Esophagus (tissue), 2 donors: ENCODE measurements at regions not wholly inside any gene's neighbourhood (a gene's known extent, or its start where the extent isn't known, plus 50 kb on each side); places are given as distances from the start of the nearest gene placed in this dataset.

ENCODE experiments used
- H3K27ac ChIP-seq, 2 donors: one replicate each; pipeline ENCODE4 v1.5.1; 2013; ENCODE audit warnings: low read depth in 2 of 2, mild to moderate bottlenecking in 2 of 2, inconsistent platforms in 1 of 2, low read length in 1 of 2, moderate library complexity in 1 of 2
- H3K27me3 ChIP-seq, 2 donors: one replicate each; pipeline ENCODE4 v1.6.1; 2013; ENCODE audit warnings: low read length in 2 of 2, control low read depth in 1 of 2, mild to moderate bottlenecking in 1 of 2; ENCODE audit not compliant: insufficient read depth in 2 of 2, control insufficient read depth in 1 of 2
- H3K36me3 ChIP-seq, 2 donors: one replicate each; pipeline ENCODE4 v1.6.1; 2013; ENCODE audit warnings: low read length in 1 of 2; ENCODE audit not compliant: control insufficient read depth in 2 of 2, insufficient read depth in 2 of 2
- H3K4me1 ChIP-seq, 2 donors: one replicate each; pipeline ENCODE4 v1.6.1; 2013; ENCODE audit warnings: low read length in 1 of 2; ENCODE audit not compliant: control insufficient read depth in 2 of 2, insufficient read depth in 2 of 2
- H3K4me3 ChIP-seq, 2 donors: one replicate each; pipeline ENCODE4 v1.5.1; 2013; ENCODE audit warnings: low read length in 2 of 2, mild to moderate bottlenecking in 2 of 2, low read depth in 1 of 2, moderate library complexity in 1 of 2
- H3K9me3 ChIP-seq, 2 donors: one replicate each; pipeline ENCODE4 v1.6.1; 2013; ENCODE audit warnings: mild to moderate bottlenecking in 2 of 2, low read depth in 1 of 2, low read length in 1 of 2, moderate library complexity in 1 of 2; ENCODE audit not compliant: control insufficient read depth in 2 of 2, insufficient read depth in 1 of 2
- WGBS, 2 donors: extraction: QIAGEN DNeasy Blood & Tissue Kit; methylation state at CpG; one replicate each; pipeline ENCODE4 v1.1.7; 2013; 5-methylcytosine and 5-hydroxymethylcytosine counted together
- donor health status: healthy with polysubstance abuse.
- donor health status: Bipolar disorder and iron deficiency.

DNA sequence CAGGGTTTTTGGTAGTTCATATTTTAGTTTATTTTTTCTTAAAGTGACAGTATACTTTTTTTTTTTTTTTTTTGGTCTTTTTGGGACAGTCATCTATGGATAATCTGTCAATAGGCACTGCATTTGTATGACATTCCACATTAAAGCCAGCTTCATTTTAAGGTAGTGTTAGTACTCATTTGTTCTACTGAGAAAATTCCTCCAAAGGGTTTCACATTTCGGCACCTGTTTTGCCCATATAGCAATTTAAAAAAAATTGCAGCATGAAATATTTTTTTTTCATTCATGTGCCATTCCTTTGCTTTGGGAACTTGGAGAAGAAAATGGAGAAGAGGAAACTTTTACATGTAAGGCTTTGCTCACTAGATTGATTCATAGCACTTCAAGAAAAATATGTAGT, 276.3 kb upstream of the TCF4 start:
- no peak overlapping the region for H3K27ac ChIP-seq
- H3K36me3 ChIP-seq: no peaks in the 10 kb centered on the region
- H3K9me3 ChIP-seq: no peaks in the 10 kb centered on the region
- H3K4me3 ChIP-seq: no peak overlapping the region
- no peaks in the 10 kb centered on the region for H3K4me1 ChIP-seq
- WGBS, 2 donors: 48 to 50% methylated on average over 1 of the region's 1 CpG
- no peaks in the 10 kb centered on the region for H3K27me3 ChIP-seq

DNA sequence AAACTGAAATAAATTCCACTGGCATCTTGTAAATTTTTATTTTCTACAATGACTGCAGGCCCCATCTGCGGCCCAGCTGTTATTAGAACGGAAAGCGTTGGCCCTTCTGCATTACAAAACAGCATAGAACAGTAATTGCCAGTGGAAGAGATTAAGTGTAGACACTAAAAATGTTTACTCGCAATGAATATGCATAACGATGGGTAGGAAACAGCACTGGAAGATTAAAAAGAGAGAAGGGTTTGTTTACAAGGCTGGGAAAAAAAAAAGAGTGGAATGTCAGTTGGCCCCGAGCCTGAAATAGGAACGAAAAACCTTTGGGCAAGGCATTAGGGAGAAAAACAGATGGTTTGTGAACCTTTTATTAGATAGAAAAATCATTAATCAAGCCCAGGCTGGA, 275.9 kb upstream of the TCF4 start:
- H3K27ac ChIP-seq: no peak overlapping the region
- H3K9me3 ChIP-seq: no peaks in the 10 kb centered on the region
- WGBS, 2 donors: 34 to 39% methylated on average over 7 of the region's 7 CpGs
- H3K4me3 ChIP-seq: no peak overlapping the region
- H3K36me3 ChIP-seq: no peaks in the 10 kb centered on the region
- H3K27me3 ChIP-seq: no peaks in the 10 kb centered on the region
- no peaks in the 10 kb centered on the region for H3K4me1 ChIP-seq

DNA sequence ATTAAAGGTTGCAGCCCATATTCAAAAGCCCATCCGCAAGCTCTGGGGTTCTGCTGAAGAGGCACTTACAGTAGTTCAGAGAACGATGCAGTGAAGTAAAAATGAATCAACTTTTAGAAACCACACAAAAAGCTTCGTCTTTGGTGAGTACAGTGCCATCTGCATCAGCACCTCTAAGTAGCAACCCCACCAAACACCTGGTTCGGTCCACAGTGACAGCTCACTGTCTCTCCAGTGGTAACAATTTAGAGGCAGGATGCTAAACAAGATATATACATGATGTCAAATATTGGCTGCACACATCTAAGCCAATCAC, 275.4 kb upstream of the TCF4 start:
- H3K27ac ChIP-seq: no peak overlapping the region

DNA sequence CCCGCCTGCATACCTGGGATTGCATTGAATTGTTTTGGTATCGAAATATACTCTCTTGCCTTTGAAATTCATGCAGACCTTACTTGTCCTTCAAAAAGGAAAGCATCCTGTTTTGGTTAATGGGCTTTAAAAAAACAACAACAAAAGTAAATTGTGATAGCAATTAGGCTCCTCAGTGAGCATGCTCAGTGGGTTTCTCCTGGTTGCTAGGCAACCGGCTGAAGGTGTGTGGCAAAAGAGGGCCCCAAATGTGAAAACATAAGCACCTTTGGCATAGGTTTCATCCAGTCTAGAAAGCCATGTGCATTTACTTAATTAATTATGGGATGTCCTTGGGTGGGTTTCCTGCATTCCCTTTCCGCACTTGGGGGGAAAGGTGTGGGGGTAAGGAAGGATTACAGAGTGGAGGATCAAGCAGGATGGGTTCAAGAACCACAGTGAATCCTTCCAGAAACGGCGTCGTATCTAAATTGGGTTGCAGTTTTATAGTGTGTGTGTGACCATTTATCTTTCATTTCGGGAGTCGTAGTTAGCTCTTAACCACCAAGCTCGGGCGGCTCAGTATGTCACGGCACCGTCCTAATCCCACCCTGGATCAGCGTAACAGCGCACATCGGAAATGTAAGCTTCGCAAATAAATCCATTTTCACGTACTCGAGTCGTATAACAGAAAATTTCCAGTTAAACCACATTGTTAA, 274.9 kb upstream of the TCF4 start:
- H3K9me3 ChIP-seq: no peaks in the 10 kb centered on the region
- 95% methylated on average over 20 of the region's 20 CpGs for WGBS, 2 donors
- H3K27ac ChIP-seq: no peak overlapping the region

More for the DNA sequence above, 275.4 kb upstream of the TCF4 start:
- 83 to 85% methylated on average over 4 of the region's 4 CpGs for WGBS, 2 donors
- no peaks in the 10 kb centered on the region for H3K27me3 ChIP-seq
- H3K4me1 ChIP-seq: no peaks in the 10 kb centered on the region
- no peaks in the 10 kb centered on the region for H3K36me3 ChIP-seq
- no peak overlapping the region for H3K4me3 ChIP-seq
- no peaks in the 10 kb centered on the region for H3K9me3 ChIP-seq

DNA sequence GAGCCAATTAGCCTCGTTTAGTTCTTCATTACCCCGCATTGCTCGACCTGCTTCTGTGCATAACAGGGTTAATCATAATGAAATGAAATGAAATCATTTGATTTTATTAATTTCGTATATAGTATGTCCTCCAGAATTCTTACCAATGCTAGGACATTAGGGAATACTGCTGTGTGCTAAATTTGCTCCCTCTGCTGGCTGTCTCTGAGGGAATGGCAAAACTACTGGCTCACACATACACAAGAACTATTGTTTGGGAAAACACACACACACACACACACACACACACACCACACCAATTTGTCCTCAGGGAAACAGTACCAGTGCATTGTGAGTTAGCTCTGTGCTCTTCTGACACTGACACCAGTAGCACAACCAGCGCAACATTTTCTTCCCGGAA, 273.3 kb upstream of the TCF4 start:
- 77 to 82% methylated on average over 6 of the region's 6 CpGs for WGBS, 2 donors
- Histone ChIP-seq H3K36me3 (no peaks in the 10 kb centered on the region), H3K4me1 (peaks cover 0 to 2% of the 10 kb centered on the region in 2 donors), H3K27ac (no peak overlapping the region), H3K4me3 (no peak overlapping the region), H3K27me3 (no peaks in the 10 kb centered on the region), H3K9me3 (no peaks in the 10 kb centered on the region)

More for the DNA sequence above, 274.9 kb upstream of the TCF4 start:
- Histone ChIP-seq H3K36me3 (no peaks in the 10 kb centered on the region), H3K4me3 (no peak overlapping the region), H3K27me3 (no peaks in the 10 kb centered on the region), H3K4me1 (peaks cover 0 to 2% of the 10 kb centered on the region in 2 donors)

DNA sequence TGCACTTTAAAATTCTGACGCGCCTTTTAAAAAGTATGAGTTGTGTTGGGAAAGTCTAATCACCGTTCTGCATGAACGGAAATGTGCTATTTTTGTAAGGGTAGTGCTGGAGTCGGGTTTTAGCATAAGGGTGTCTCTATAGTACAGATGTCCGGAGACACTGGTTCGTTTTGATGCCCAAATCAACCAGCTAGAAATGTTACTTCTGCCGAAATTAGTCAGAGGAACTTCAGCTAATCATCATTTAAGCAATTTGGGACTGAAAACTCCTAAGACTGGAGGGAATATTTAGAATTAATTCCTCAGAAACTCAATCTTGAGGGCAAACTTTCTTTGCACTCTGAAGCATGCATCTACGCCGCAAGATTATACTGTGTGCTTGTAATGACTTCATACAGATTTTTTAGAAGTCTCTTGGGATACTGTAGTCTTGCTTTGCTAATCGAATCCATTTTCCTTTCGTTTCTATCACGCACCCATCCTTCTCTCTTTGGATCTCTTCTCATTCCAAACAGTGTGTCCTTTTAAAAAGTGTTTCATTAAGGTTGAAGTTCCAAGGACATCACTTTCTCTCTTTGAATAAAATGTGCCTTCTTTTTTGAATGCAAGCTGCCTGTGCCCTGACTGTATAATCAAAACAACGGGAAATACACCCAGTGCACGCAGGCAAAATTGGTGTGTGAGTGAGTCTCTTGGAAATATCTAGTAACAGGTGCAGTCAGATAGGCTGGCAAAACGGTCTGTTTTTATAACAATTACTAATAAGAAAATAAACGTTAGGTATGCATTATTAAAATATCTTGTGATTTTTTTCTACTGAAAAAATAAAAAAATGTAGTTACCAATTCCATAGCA, 270.9 kb upstream of the TCF4 start:
- Histone ChIP-seq H3K4me3 (no peak overlapping the region), H3K27ac (no peak overlapping the region), H3K27me3 (no peaks in the 10 kb centered on the region), H3K36me3 (no peaks in the 10 kb centered on the region), H3K9me3 (no peaks in the 10 kb centered on the region), H3K4me1 (peaks cover 0 to 4% of the 10 kb centered on the region in 2 donors)
- 55 to 63% methylated on average over 17 of the region's 17 CpGs for WGBS, 2 donors

DNA sequence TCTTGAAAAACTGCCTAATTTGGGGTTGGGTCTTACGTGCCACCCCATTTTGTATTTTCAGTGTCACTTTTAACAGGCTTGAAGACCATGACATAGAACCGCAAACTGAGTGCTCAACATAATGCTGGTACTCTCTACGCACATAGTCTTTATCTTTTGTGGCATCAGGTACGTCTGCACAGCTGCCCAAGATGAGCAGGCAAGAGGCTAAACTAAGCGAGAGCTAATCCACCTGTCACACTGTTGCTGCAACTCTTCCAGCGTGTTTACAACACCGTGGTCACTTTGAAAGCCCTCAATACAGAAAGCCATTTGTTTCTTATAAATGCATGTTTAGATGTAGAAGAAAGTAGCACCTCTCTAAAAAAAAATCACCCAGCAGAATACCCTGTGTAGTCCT, 270.0 kb upstream of the TCF4 start:
- no peak overlapping the region for H3K4me3 ChIP-seq
- WGBS, 2 donors: 73% methylated on average over 7 of the region's 7 CpGs
- no peaks in the 10 kb centered on the region for H3K27me3 ChIP-seq
- no peak overlapping the region for H3K27ac ChIP-seq
- H3K9me3 ChIP-seq: no peaks in the 10 kb centered on the region
- H3K36me3 ChIP-seq: no peaks in the 10 kb centered on the region
- peaks cover 0 to 4% of the 10 kb centered on the region in 2 donors for H3K4me1 ChIP-seq

DNA sequence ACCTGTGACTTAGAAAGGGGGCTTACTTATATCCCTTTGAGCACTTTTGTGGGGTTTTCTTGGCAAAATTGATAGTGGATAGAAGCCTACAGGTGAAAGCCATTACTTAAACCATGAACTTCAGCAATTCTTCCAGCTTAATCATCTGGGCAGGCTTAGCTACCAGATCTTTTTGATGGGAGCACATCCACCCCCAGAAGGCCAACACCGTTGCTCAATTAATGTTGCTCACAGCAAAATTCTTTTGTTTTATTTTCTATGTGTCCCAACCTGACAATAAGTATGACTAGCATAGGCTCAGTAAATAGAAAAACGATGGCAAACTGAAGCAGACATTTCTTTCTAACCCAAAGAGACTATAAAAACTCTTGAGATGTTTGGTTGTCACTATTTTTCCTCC, 269.4 kb upstream of the TCF4 start:
- H3K9me3 ChIP-seq: no peaks in the 10 kb centered on the region
- no peak overlapping the region for H3K27ac ChIP-seq
- peaks cover 0 to 4% of the 10 kb centered on the region in 2 donors for H3K4me1 ChIP-seq
- no peak overlapping the region for H3K4me3 ChIP-seq
- no peaks in the 10 kb centered on the region for H3K36me3 ChIP-seq
- no peaks in the 10 kb centered on the region for H3K27me3 ChIP-seq
- WGBS, 2 donors: 52 to 64% methylated on average over 2 of the region's 2 CpGs

DNA sequence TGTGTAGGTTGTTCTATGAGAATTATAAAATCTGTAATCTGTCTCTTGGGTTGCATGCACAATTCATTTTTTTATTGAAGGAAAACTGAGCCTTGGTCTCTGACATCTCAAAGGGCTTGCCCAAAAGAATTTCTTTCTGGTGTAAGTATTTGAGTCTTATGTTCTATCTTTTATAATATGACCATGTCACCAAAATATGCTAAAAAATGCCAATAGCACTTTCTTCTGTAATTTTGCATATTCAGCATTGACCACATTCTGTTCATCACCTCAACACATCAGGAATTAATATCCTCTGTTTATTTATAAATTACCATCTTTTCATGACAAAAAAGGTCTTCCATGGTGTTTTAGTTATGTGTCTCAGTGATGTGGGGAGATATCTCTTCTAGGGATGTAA, 268.7 kb upstream of the TCF4 start:
- Histone ChIP-seq H3K4me3 (no peak overlapping the region), H3K4me1 (peaks cover 0 to 4% of the 10 kb centered on the region in 2 donors), H3K27ac (no peak overlapping the region), H3K9me3 (no peaks in the 10 kb centered on the region), H3K27me3 (no peaks in the 10 kb centered on the region), H3K36me3 (no peaks in the 10 kb centered on the region)

DNA sequence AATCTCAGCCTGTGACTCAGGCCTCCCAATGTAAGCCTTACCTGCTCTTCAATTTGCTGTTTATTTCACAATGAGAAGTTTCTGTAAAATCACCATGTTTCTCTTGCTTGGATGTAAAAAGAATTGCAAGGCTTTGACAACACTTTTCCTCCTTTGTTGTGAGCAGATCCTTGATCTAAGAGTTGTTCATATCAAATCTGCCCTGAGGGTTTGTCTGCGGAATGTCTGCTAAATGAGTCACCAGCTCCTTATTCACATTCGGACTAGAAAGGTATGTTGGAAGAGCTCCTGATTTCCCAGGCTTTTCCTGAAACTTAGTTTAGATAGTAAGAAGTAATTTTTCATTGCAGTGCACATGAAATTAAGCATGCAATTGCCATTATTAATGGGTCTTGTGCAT, 268.2 kb upstream of the TCF4 start:
- H3K27me3 ChIP-seq: no peaks in the 10 kb centered on the region
- H3K9me3 ChIP-seq: no peaks in the 10 kb centered on the region
- H3K4me1 ChIP-seq: peaks cover 0 to 4% of the 10 kb centered on the region in 2 donors
- no peak overlapping the region for H3K27ac ChIP-seq
- no peaks in the 10 kb centered on the region for H3K36me3 ChIP-seq
- WGBS, 2 donors: 32 to 42% methylated on average over 2 of the region's 2 CpGs
- no peak overlapping the region for H3K4me3 ChIP-seq
